DOHH2 (cell line): ENCODE measurements at regions not wholly inside any gene's neighbourhood (a gene's known extent, or its start where the extent isn't known, plus 50 kb on each side); places are given as distances from the start of the nearest gene placed in this dataset.

Source experiments
- H3F3A ChIP-seq: fragments of 200-600 bp; sonication (generic), shearing (Covaris generic); 2 replicates; pipeline ENCODE4 v1.6.0; 2016; ENCODE audit warnings: antibody characterized with exemption, mild to moderate bottlenecking; ENCODE audit not compliant: control insufficient read depth, insufficient read depth
- H3K27ac ChIP-seq: fragments of 200-600 bp; sonication (generic); 2 replicates; pipeline ENCODE4 v1.5.1; 2014; ENCODE audit warnings: low read depth, mild to moderate bottlenecking, low read length, moderate library complexity
- H3K27me3 ChIP-seq: fragments of 200-600 bp; sonication (generic); 2 replicates; pipeline ENCODE4 v1.6.1; 2014; ENCODE audit warnings: mild to moderate bottlenecking, low read length, mixed read lengths; ENCODE audit not compliant: control insufficient read depth
- H3K36me3 ChIP-seq: fragments of 200-600 bp; sonication (generic); 2 replicates; pipeline ENCODE4 v1.6.1; 2014; ENCODE audit warnings: mild to moderate bottlenecking, low read length, moderate library complexity, mixed read lengths; ENCODE audit not compliant: control insufficient read depth
- H3K4me1 ChIP-seq: fragments of 200-600 bp; sonication (generic); 2 replicates; pipeline ENCODE4 v1.6.1; 2014; ENCODE audit warnings: mild to moderate bottlenecking, low read length, mixed read lengths; ENCODE audit not compliant: control insufficient read depth
- H3K4me2 ChIP-seq: fragments of 200-600 bp; sonication (generic); 2 replicates; pipeline ENCODE4 v1.6.0; 2014; ENCODE audit warnings: mild to moderate bottlenecking, low read length, moderate library complexity
- H3K4me3 ChIP-seq: fragments of 200-600 bp; sonication (generic); 2 replicates; pipeline ENCODE4 v1.5.1; 2014; ENCODE audit warnings: mild to moderate bottlenecking, low read length, mixed read lengths
- H3K79me2 ChIP-seq: fragments of 200-600 bp; sonication (generic); 2 replicates; pipeline ENCODE4 v1.6.1; 2014; ENCODE audit warnings: mild to moderate bottlenecking, low read length, mixed read lengths; ENCODE audit not compliant: control insufficient read depth
- H3K9me2 ChIP-seq: fragments of 200-600 bp; sonication (generic); replicated peaks from 2 replicates; pipeline ENCODE4 v1.6.1; 2014; ENCODE audit warnings: mild to moderate bottlenecking, low read length, mixed read lengths; ENCODE audit not compliant: control insufficient read depth
- H3K9me3 ChIP-seq: fragments of 200-600 bp; sonication (generic); 2 replicates; pipeline ENCODE4 v1.6.1; 2014; ENCODE audit warnings: antibody characterized with exemption, low read length, mixed read lengths; ENCODE audit not compliant: control insufficient read depth, insufficient read depth
- H4K20me1 ChIP-seq: fragments of 200-600 bp; sonication (generic); 2 replicates; pipeline ENCODE4 v1.6.0; 2014; ENCODE audit warnings: low read depth, mild to moderate bottlenecking, antibody characterized with exemption, low read length, moderate library complexity; ENCODE audit not compliant: control insufficient read depth, insufficient read depth
- CTCF ChIP-seq: fragments of 200-600 bp; sonication (generic); IDR thresholded peaks from one replicate; pipeline ENCODE4 v1.5.1; 2014; ENCODE audit warnings: antibody characterized with exemption, mild to moderate bottlenecking, low read depth, low read length; ENCODE audit not compliant: poor library complexity, severe bottlenecking
- EZH2phosphoT487 ChIP-seq: fragments of 200-600 bp; sonication (generic); IDR thresholded peaks from 2 replicates; pipeline ENCODE4 v1.6.1; 2017; ENCODE audit warnings: borderline replicate concordance, mild to moderate bottlenecking, antibody characterized with exemption, low read length, moderate library complexity, mixed read lengths

GRCh38 chr5:142245786-142246185, 79.0 kb downstream of the SPRY4 start:
- no peaks in the 10 kb centered on the region for H4K20me1 ChIP-seq
- no peaks in the 10 kb centered on the region for H3F3A ChIP-seq
- no peak overlapping the region for H3K27ac ChIP-seq
- no peaks in the 10 kb centered on the region for H3K36me3 ChIP-seq
- H3K4me1 ChIP-seq = no peaks in the 10 kb centered on the region
- H3K79me2 ChIP-seq = no peaks in the 10 kb centered on the region
- no peak overlapping the region for H3K4me2 ChIP-seq
- H3K9me2 ChIP-seq = no peaks in the 10 kb centered on the region
- no peak overlapping the region for H3K4me3 ChIP-seq
- H3K27me3 ChIP-seq = no peaks in the 10 kb centered on the region
- TF ChIP-seq CTCF (no peak), EZH2phosphoT487 (no peak)
- H3K9me3 ChIP-seq = no peaks in the 10 kb centered on the region

- Histone ChIP-seq H3K9me2 (no peaks in the 10 kb centered on the region), H3K27me3 (no peaks in the 10 kb centered on the region), H3K4me1 (no peaks in the 10 kb centered on the region), H3F3A (no peaks in the 10 kb centered on the region), H3K36me3 (no peaks in the 10 kb centered on the region), H3K4me3 (no peak overlapping the region), H3K79me2 (no peaks in the 10 kb centered on the region), H4K20me1 (no peaks in the 10 kb centered on the region), H3K9me3 (no peaks in the 10 kb centered on the region), H3K27ac (no peak overlapping the region), H3K4me2 (no peak overlapping the region)
- TF ChIP-seq CTCF = no peak
These were observed 80.4 kb downstream of the SPRY4 start for GRCh38 chr5:142244440-142244839.

- Histone ChIP-seq H3F3A (no peaks in the 10 kb centered on the region), H3K79me2 (no peaks in the 10 kb centered on the region), H3K27ac (no peak overlapping the region), H4K20me1 (no peaks in the 10 kb centered on the region), H3K9me3 (no peaks in the 10 kb centered on the region), H3K4me3 (no peak overlapping the region), H3K4me2 (no peak overlapping the region), H3K36me3 (no peaks in the 10 kb centered on the region), H3K27me3 (no peaks in the 10 kb centered on the region), H3K9me2 (no peaks in the 10 kb centered on the region), H3K4me1 (no peaks in the 10 kb centered on the region)
- TF ChIP-seq CTCF (no peak), EZH2phosphoT487 (no peak)
These were observed 82.5 kb downstream of the SPRY4 start for GRCh38 chr5:142242272-142242671.
